BE2C (cell line): ENCODE measurements at regions not wholly inside any gene's neighbourhood (a gene's known extent, or its start where the extent isn't known, plus 50 kb on each side); places are given as distances from the start of the nearest gene placed in this dataset.

Source experiments
- DNase-seq: peaks from one replicate; pipeline ENCODE4 v3.0.0-alpha.2; 2020
- H3K27me3 ChIP-seq: fragments of 250-450 bp; sonication (Bioruptor Pico); 2 replicates; pipeline ENCODE4 v1.5.1; 2020; ENCODE audit warnings: mild to moderate bottlenecking
- H3K36me3 ChIP-seq: fragments of 250-450 bp; sonication (Bioruptor Pico); 2 replicates; pipeline ENCODE4 v1.5.1; 2020; ENCODE audit warnings: mild to moderate bottlenecking
- H3K4me1 ChIP-seq: fragments of 250-450 bp; sonication (Bioruptor Pico); 2 replicates; pipeline ENCODE4 v1.5.1; 2020
- H3K4me3 ChIP-seq: 2 replicates; pipeline ENCODE4 v1.5.1; 2011; ENCODE audit warnings: low read depth, low read length
- H3K9me3 ChIP-seq: fragments of 250-450 bp; sonication (Bioruptor Pico); 2 replicates; pipeline ENCODE4 v1.5.1; 2020
- CTCF ChIP-seq: IDR thresholded peaks from 2 replicates; pipeline ENCODE4 v1.5.1; 2012; ENCODE audit warnings: mild to moderate bottlenecking, low read depth, low read length

- Histone ChIP-seq H3K27me3 (no peaks in the 10 kb centered on the region), H3K36me3 (no peaks in the 10 kb centered on the region), H3K4me3 (no peak overlapping the region), H3K4me1 (no peaks in the 10 kb centered on the region), H3K9me3 (no peaks in the 10 kb centered on the region)
- DNase-seq = no peak
- no peak for TF ChIP-seq CTCF
Observed at GRCh38 chr21:35852820-35853219, 207.5 kb downstream of the SETD4 start.

GRCh38 chr21:35850542-35851103 is 209.7 kb downstream of the SETD4 start:
- no peaks in the 10 kb centered on the region for H3K27me3 ChIP-seq
- no peak for DNase-seq
- no peaks in the 10 kb centered on the region for H3K4me1 ChIP-seq
- no peaks in the 10 kb centered on the region for H3K9me3 ChIP-seq
- no peaks in the 10 kb centered on the region for H3K36me3 ChIP-seq
- H3K4me3 ChIP-seq = no peak overlapping the region
- no peak for TF ChIP-seq CTCF

- Histone ChIP-seq H3K4me1 (no peaks in the 10 kb centered on the region), H3K4me3 (no peak overlapping the region), H3K27me3 (no peaks in the 10 kb centered on the region), H3K36me3 (no peaks in the 10 kb centered on the region), H3K9me3 (no peaks in the 10 kb centered on the region)
- no peak for TF ChIP-seq CTCF
- DNase-seq = no peak
Observed at GRCh38 chr21:35850029-35850428, 210.3 kb downstream of the SETD4 start.

- no peak for DNase-seq
- Histone ChIP-seq H3K4me1 (no peaks in the 10 kb centered on the region), H3K9me3 (no peaks in the 10 kb centered on the region), H3K36me3 (no peaks in the 10 kb centered on the region), H3K4me3 (no peak overlapping the region), H3K27me3 (no peaks in the 10 kb centered on the region)
- no peak for TF ChIP-seq CTCF
Observed at GRCh38 chr21:35849144-35849543, 211.2 kb downstream of the SETD4 start.

- no peaks in the 10 kb centered on the region for H3K27me3 ChIP-seq
- H3K4me1 ChIP-seq = no peaks in the 10 kb centered on the region
- no peak for DNase-seq
- H3K36me3 ChIP-seq = no peaks in the 10 kb centered on the region
- no peak overlapping the region for H3K4me3 ChIP-seq
- H3K9me3 ChIP-seq = no peaks in the 10 kb centered on the region
- no peak for TF ChIP-seq CTCF
Observed at GRCh38 chr21:35843911-35844667, 216.2 kb downstream of the SETD4 start.

GRCh38 chr21:35840949-35841348 is 219.4 kb downstream of the SETD4 start:
- Histone ChIP-seq H3K27me3 (no peaks in the 10 kb centered on the region), H3K4me3 (no peak overlapping the region), H3K4me1 (no peaks in the 10 kb centered on the region), H3K9me3 (no peaks in the 10 kb centered on the region), H3K36me3 (no peaks in the 10 kb centered on the region)
- DNase-seq = no peak
- TF ChIP-seq CTCF = no peak
